ENCODE measurements at regions not wholly inside any gene's neighbourhood (a gene's known extent, or its start where the extent isn't known, plus 50 kb on each side); places are given as distances from the start of the nearest gene placed in this dataset.
"Not testable (repeated sequence)": the region's sequence is repeated elsewhere in the genome, so short reads cannot be mapped to it uniquely, and the experiment has no call there.

DNA sequence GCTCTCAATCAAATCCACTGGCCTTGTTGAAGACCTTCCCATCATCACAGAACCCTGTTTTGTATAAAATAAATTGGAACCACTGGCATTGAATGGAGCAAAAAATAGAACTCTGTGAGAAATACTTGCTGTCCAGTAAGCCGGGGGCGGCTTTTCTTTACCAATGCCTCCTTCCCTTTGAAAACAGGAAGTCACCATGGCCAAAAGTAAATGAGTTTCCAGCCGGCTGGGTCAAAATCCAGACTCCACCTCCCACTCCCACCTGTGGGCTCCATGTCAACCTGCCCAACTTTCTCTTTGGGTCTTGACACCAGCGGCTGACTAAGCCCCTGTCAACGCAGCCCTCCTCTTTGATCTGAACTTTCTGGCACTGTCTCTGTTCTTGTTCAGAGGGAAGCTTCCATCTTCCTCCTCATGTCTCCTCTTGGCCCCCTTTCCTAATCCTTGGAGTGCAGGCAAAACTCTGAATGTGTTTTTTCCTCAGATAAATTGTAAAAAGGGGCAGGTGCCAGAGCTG lies 95.2 kb downstream of the TFAP2C start:
- DNase-seq (ENCODE audit: low read depth), result no peak

DNA sequence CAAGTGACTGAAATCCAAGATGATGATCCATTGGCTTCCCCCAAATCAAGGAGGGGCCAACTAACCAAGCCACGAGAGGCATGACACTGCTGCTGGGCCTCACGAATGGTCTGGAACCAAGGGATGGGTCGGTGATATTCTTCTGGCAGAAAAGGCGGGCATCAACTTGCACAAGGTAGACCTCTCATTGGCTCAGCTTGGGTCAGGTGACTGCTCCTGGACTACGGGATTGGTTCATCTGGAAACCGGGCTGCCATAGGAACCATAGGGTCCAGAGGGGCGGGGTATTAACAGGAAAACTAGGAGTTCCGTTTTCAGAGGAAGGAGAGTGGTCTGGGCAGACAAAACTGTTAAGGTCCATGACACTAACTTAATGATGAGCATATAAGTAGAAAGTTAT lies 100.9 kb downstream of the TFAP2C start:
- no peak for DNase-seq (ENCODE audit: low read depth)

DNA sequence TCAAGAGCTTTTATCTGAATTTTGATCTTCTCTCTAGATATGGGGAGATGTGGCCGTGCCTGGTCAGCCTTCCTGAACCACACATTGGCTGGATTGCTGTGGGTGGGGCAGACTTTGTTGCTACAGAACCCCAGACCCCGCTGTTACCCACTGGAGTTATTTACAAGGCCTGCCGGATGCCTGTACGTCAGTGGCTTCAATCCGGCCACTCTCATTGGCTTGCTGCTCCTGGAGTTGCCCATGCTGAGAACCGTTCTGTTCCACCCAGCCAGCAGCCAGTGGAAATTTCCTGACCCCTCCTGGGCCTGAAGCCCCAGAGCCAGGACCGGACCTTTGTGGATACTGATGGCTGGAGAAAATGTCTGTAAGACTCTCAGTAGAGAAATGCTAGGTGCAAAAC lies 101.9 kb downstream of the TFAP2C start:
- no peak for DNase-seq (ENCODE audit: low read depth)

DNA sequence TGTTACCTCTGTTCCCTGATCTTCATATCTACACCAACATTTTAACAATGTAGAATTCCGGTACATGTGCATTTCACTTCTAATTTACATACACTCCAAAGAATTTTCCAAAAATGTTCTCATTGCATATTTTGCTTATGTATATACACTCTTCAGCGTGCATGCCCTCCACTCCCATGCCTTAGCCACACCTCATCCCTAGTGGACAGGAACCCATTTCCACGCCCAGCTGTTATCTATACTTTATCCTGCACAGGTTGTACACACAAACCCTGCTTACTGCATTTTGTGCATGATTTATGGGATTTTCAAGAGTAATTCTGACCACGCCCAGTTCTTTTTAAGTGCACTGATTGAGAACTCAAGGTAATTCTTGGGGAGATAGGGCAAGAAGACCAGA lies 102.4 kb downstream of the TFAP2C start:
- no peak for DNase-seq (ENCODE audit: low read depth)

DNA sequence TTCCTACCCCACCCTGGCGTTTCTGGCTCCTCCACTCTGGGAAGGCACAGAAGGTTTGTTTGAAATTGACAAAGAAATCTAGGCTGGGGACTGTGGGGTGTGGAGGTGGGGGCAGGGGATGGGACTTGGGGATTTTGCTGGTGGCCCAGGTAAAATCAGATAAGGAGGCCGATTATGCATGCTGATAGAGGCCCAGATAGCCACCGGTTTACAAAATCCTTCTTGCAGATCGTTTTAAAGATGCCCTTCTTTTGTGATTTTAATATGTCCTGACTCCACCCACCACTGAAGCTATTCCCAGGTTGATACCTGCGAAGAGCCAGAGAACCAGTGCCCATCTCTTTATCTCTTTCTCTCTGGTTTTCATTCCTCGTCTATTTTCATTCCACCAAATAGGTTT lies 104.9 kb downstream of the TFAP2C start:
- DNase-seq (ENCODE audit: low read depth), result no peak

DNA sequence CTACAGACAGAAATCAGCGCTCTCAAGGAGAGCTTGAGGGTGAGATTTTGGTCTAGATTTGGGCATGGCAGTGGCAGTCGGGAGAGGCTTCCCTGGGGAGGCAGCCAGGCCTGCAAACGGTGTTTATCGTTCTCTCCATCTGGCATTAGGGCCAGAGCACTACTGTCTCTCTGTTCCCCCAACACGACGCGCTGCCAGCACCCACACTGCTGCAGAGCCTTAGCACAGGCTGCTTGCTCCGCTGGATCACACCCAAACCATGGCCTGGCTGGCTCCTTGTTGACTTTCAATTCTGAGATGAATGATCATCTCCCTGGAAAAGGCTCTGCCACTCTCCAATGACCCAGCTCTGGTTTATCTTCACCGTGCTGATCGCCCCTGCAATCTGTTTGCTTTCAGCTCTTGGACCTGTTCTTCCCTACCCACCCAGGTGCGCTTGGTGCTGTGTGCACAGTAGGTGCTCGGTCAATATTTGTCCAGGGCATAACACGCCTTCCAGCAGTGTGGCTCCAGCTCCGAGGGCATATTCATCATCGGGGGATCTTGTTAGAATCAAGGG lies 106.1 kb downstream of the TFAP2C start:
- DNase-seq (ENCODE audit: low read depth), result no peak

DNA sequence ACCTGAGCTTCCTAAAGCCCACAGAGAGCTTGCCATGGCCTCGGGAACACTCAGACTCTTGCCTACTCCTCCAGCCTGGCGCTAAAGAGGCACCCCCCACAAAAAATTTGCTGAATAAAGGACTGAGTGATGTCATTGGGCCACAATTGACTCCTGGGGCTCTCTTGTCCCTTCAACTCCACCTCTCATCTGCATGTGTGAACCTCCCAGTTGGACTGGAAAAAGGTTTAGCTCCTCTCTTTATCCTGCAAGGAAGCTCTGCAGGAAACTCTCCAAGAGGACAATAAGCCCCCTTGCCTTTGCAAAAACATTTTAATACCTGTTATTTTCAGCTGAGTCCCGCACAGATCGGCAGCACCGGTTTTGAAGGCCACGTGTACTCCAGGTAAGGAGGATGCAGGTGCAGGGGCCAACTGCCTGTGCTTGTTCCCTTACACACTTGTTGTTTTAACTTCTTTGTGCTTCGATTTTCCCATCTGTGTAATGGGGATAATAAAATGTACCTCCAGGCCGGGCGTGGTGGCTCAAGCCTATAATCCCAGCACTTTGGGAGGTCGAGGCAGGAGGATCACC lies 107.3 kb downstream of the TFAP2C start:
- no peak for DNase-seq (ENCODE audit: low read depth)

DNA sequence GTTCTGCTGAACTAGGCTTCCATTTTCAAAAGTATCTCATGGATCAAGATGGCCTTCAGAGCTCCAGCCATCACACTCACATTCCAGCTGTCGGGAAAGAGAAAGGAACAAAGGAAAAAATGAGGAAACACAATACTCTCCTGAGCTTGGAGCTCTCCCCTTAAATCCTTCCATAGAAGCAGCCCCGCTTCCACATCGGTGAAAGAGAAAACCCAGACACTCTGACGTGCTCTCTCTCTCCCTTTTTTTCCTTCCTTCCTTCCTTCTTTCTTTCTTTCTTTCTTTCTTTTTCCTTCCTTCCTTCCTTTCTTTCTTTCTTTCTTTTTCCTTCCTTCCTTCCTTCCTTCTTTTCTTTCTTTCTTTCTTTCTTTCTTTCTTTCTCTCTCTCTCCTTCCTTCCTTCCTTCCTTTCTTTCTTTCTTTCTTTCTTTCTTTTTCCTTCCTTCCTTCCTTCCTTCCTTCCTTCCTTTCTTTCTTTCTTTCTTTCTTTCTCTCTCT lies 115.3 kb downstream of the TFAP2C start:
- DNase-seq (ENCODE audit: low read depth), result not testable (repeated sequence)

DNA sequence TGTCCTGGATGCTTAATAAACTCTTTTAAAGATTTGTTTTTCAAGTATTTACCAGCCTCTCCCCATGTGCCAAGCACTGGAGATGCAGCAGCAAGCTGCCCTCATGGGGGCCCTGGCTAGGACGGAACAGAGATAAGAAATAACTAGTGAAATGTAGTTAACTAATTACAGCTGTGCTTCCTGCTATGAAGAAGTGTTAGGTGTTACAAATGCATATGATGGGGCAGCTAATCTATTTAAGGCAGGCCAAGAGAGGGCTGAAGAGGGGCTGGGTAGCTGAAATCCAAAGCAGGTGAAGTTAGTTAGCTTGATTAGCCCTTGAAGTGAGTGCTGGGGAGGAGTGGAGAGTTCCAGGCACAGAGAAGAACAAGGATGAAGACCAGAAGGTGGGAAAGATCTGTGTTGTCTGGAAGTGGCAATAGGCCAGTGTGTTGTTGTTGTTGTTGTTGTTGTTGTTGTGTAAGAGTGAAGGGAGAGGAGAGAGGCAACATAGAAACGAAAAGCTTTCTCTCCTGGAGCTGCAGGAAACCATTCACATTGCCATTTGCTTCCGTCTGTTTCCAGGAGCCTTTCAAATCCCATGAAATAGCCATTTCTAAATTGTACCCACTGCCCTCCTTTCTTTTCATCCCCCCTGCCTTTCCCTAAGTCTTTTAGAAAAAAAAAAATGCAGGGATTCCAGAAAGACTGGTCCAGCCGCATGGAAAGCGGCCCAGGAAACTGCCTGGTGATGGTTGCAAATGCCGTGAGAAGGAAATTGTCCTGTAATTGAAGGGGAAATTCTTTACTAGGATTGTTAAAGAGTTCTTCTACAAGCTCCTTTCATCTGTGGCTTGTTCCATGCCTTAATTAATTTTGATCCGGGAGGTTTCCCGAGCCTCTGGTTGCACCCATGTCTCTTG lies 119.6 kb downstream of the TFAP2C start:
- no peak for DNase-seq (ENCODE audit: low read depth)

DNA sequence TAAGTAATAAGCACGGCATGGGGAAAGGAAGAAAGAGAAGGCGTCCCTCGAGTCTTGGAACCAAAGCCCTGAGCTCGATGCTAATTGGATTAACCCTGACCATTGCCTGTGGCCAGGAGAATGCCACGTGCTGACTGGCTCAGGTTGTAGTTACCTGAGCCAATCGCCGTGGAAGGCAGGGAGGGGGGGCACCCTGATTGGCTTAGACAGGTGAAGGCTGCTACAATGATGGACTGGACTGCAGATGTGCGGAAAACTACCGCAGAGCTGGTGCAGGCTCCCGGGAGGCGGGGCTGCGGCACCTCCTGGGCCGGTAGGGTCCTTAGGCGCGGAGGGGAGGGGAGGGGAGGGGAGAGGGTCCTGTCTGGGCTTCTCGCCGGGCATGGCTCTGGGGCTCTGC lies 121.3 kb downstream of the TFAP2C start:
- DNase-seq (ENCODE audit: low read depth), result no peak

DNA sequence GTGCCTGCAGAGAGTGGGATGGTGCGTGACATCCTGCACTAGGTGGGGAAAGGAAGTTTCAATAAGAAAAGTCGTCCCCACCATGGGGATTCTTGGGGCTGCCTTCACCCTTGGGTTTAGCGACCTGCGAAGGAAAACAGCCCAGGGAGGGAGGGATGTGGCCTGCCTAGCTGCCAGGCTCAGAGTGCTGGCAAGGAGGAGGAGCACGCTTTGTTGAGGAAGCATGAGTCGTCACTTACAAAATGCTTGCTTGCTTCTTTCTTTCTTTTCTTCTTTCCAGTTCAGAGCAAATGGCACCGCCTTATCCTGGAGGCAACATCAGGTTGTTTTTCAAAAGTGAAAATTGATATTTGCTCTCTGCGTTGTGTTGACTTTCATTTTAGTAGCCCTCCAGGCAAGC lies 123.2 kb downstream of the TFAP2C start:
- DNase-seq (ENCODE audit: low read depth), result no peak

DNA sequence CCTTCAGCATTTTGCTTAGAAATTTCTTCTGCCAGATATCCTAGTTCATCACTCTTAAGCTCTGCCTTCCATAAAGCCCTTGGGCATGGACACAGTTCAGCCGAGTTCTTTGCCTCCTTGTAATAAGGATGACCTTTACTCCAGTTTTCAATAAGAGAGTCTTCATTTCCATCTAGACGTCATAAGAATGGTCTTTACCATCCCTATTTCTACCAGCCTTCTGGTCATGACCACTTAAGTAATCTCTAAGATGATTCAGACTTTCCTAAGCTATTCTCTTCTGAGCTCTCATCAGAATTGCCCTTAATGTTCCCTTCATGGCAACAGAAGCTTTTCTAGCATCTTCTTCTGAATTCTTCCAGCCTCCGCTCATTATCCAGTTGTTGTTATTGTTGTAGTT lies 126.1 kb downstream of the TFAP2C start:
- no peak for DNase-seq (ENCODE audit: low read depth)

DNA sequence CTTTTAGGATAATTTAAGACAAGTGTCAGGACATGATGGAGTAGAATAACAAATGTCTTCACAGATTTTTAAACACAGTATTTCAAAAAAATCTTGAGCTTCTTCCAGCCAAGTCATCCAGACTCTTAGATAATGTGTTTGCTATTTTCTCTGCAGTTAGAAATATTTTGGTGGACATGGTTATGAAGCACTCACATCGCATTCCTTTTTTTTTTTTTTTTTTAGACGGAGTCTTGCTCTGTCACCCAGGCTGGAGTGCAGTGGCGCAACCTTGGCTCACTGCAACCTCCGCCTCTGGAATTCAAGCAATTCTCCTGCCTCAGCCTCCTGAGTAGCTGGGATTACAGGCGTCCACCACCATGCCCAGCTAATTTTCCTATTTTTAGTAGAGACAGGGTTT lies 127.6 kb downstream of the TFAP2C start:
- DNase-seq (ENCODE audit: low read depth), result not testable (repeated sequence)

DNA sequence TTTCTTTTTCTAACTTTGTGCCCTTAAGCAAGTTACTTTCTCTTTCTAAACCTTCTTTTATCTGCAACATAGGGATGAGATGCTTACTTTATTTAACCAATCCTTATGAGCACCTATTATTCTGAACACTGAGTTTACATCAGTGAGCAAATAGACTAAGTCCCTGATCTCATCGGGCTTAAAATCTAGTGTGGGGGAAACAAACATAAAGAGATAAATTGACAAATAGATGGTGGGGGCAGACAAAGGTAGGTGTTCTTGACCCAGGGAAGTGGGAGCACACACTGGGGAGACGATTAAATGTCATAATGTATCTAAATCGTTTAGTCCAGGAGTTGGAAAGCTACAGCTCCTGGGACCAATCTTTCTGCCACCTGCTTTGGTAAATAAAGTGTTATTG lies 129.6 kb downstream of the TFAP2C start:
- no peak for DNase-seq (ENCODE audit: low read depth)

DNA sequence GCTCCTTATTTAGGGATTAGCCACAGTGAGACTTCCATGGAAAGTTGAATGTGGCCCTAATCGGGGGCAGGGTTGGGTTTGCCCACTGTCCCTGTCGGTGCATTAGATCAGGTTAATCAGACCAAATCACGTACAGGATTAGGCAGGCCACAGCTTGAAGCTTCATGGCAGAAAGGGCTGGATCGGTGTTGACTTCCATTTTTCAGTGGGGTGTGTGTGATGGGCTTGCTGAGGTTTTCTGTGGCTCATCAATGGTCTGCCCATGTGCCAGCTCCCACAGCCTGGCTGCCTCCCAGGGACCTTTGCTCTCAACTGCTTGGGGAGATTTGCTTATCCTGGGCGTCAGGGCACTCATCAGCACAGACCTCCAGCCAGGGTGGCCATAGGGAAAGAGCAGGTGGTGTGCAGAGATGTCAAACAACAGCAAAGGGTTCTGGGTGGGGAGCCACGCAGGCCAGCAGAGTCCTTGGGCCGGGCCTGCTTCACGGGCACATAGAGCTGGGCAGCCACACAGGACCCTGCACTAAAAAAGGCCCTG lies 130.7 kb downstream of the TFAP2C start:
- DNase-seq (ENCODE audit: low read depth), result no peak

DNA sequence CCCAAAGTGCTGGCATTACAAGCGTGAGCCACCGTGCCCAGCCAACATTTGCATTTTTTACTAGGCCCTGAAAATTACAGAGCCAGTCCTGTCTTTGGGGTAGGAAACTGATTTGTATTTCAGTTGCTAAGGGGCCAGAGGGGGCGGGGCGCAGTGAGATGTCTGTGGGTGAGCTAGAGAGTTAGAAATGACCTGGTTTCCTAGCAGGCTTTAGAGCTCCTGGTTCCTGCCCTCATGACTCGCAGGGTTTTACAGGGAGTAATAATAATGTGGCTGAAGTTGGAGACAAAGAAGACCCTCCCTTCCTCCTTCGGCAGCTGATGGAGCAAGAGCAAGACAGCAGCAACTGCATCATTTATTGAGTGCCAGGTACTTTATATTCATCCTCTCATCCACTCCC lies 131.5 kb downstream of the TFAP2C start:
- DNase-seq (ENCODE audit: low read depth), result no peak

DNA sequence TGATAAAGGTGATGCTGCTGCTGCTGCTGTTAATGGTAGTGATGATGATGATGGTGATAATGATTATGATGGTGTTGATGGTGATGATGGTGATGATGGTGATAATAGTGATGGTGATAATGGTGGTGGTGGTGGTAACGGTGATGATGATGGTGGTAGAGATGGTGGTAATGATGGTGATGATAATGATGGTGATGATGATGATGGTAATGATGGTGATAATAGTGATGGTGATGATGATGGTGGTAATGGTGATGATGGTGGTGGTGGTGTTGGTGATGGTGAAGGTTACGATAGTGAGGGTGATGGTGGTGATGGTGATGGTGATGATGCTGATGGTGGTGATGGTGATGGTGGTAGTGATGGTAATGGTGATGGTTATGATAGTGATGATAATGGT lies 132.3 kb downstream of the TFAP2C start:
- DNase-seq (ENCODE audit: low read depth), result no peak

DNA sequence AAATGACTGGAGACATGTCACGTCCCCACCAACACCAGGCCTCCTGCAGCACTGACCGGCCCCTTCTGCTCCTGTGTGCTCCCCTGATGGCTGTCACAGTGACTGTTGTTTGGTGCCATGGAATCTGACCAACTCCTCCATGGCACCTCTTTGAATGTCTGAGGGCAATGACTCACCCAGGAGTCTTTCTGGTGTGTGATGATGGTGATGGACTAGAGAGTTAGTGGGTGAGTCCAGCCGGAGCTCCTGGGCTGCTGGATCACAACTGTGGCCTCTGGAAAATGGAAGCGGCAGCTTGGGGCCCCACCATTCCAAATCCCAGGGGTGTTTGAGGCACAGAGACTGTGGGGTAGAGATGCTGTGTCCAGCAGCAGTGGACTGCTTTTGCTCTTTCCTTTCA lies 133.3 kb downstream of the TFAP2C start:
- no peak for DNase-seq (ENCODE audit: low read depth)

DNA sequence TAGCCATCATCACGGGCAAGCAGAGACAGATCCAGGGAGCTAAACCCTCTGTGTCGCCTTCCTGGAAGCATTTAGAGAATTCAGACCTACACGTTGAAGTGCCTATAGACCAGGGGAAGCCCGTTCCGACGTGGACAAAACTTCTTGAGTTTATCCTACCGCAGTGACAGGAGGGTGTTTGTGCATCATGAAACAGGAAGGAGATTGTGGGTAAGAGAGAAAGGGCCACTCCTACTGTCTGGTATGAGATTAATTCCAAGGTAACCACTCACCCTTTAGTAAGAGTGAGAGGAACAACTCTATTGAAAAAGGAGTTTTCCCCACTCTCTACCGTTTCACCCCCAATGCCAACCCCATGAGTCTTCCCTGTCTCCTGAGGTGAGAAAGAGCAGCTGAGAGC lies 133.7 kb downstream of the TFAP2C start:
- DNase-seq (ENCODE audit: low read depth), result no peak

DNA sequence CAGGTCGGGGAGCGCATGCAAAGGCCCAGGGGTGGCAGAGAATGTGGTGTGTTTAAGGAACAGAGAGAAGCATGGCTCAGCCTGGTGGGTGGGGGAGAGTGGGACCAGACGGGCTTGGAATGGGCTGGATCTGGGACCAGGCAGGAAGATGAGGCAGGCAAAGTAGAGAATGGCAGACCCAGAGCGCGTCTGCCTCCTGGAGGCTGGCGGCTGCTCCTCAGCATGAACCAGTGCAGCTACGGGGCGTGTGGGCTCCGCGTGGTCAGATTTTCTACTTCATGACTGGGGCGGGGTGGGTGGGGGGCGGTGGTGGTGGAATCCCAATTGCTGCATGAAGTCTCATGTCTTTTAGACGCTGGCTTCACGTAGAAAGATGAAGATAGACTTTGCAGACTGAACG lies 135.6 kb downstream of the TFAP2C start:
- DNase-seq (ENCODE audit: low read depth), result no peak

DNA sequence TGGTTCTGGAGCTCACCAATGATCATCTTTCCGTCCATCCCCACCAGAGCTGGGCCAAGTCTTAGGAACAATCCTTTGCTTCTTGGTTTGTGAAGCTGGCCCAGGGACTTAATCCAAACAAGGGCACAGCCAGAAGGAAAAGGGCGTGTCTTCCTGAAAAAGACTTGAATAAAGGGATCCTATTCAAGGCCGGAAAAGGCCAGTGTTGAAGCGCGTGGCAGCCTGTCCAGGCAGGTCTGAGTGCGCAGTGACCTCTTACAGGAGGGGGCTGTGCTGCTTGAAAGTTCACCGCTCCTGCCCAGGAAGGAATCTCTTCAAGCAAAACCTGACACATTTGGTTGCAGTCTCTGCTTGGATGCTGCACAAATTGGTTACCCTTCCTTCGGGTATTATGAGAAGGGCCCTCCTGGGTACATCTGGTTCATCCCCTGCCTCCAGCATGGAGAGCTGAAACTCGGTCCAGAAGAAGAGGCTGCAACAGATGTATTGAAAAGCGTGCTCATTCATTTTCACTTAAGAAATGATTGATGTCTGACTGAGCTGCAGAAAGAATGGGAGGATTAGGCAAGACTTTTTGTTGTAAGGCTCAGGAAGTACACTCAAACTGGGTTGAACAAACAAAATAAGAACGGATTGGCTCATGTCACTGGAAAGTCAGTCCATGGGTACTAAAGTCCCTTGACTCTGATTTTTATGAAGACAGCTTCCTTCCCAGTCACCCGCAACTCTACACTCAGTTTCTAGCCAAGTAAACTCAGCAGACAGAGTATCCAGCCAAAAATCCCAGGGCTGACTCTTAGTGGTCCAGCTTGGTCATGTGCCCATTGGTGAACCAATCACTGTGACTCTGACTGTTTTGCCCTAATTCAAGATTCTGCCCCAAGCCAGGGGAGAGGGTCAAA lies 136.3 kb downstream of the TFAP2C start:
- DNase-seq (ENCODE audit: low read depth), result no peak

DNA sequence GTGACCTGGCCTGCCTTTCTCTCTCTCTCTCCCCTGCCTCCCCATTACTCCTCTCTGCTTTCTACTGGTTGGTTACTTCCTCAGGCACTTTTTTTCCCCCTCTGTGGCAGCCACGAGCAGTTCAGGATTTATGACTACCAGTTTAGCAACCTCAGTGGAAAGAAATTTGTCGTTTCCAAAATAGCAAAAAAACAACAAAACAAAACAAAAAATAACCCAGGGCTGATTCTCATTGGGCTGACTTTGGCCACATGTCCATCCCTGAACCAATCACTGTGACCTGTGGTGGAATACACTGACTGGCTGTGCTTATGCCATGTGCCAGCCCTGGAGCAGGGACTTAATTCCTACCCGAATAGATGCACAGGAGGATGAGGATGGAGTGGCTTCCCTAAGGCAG lies 137.4 kb downstream of the TFAP2C start:
- DNase-seq (ENCODE audit: low read depth), result no peak
